NT2/D1 (cell line): ENCODE measurements at regions not wholly inside any gene's neighbourhood (a gene's known extent, or its start where the extent isn't known, plus 50 kb on each side); places are given as distances from the start of the nearest gene placed in this dataset.

ENCODE experiments used
- DNase-seq: peaks from one replicate; pipeline ENCODE4 v3.0.0-alpha.2; 2011; ENCODE audit warnings: low read depth, low spot score
- H3K27me3 ChIP-seq: 2 replicates; pipeline ENCODE4 v1.6.0; 2011; ENCODE audit warnings: mild to moderate bottlenecking; ENCODE audit not compliant: insufficient read length, insufficient read depth
- H3K36me3 ChIP-seq: 2 replicates; pipeline ENCODE4 v1.6.1; 2011; ENCODE audit warnings: mild to moderate bottlenecking, low read length, mixed read lengths; ENCODE audit not compliant: insufficient read depth, insufficient read length
- H3K4me1 ChIP-seq: 2 replicates; pipeline ENCODE4 v1.5.1; 2011; ENCODE audit not compliant: insufficient read depth, insufficient read length
- H3K4me3 ChIP-seq: 2 replicates; pipeline ENCODE4 v1.5.1; 2011; ENCODE audit warnings: low read depth; ENCODE audit not compliant: insufficient read length
- H3K9ac ChIP-seq: 2 replicates; pipeline ENCODE4 v1.6.0; 2011; ENCODE audit warnings: low read depth; ENCODE audit not compliant: insufficient read length
- H3K9me3 ChIP-seq: 2 replicates; pipeline ENCODE4 v1.5.1; 2011; ENCODE audit warnings: mild to moderate bottlenecking, low read length; ENCODE audit not compliant: insufficient read depth
- SUZ12 ChIP-seq: IDR thresholded peaks from 2 replicates; pipeline ENCODE4 v1.6.1; 2011; ENCODE audit not compliant: insufficient read length, insufficient read depth; ENCODE audit errors: extremely low read depth
- YY1 ChIP-seq: IDR thresholded peaks from 2 replicates; pipeline ENCODE4 v1.6.1; 2011; ENCODE audit not compliant: insufficient read length, insufficient read depth
- ZNF274 ChIP-seq: IDR thresholded peaks from 2 replicates; pipeline ENCODE4 v1.6.1; 2011; ENCODE audit warnings: mild to moderate bottlenecking, low read depth, low read length

DNA sequence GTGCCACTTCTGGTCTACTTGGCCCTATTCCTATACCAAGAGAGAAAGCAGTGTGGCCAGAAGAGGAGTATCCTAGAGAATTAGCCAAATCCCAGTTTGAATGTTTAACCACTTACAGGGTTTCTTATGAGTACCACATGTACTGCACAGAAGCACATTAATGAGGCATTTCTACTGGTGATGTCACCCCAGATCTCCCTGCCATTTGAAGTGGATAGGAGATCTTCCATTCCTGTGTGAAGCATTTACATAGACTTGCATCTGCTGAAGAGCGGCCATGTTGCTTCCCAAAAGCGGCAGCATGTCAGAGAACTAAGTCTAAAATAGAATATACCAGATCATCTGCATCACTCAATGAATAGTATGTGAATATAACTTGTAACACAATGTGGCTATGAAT lies 108.4 kb upstream of the TUSC7 start:
- no peak overlapping the region for H3K9ac ChIP-seq
- TF ChIP-seq YY1 (no peak), ZNF274 (no peak), SUZ12 (no peak)
- no peaks in the 10 kb centered on the region for H3K4me1 ChIP-seq
- no peak overlapping the region for H3K4me3 ChIP-seq
- H3K36me3 ChIP-seq, result no peaks in the 10 kb centered on the region
- no peaks in the 10 kb centered on the region for H3K27me3 ChIP-seq
- H3K9me3 ChIP-seq, result no peaks in the 10 kb centered on the region
- DNase-seq, result no peak

DNA sequence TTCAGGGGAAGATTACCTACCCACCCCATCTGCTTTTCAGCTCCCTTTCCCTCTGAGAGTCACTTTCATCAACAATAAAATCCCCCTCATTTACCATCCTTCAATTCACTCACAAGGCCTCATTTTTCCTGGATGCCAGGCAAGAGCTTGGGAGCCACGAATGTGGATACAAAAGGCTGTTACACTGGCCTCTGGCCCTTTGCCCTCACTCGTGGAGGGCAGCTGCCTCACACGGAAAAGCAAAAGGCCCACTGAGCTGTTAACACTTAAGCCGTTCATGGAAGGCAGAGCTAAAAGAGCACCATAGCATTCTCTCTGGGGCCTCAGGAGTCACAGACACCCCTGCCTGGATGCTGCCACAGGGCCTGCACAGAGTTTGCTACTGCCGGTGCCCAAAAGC lies 102.4 kb upstream of the TUSC7 start:
- Histone ChIP-seq H3K4me3 (no peak overlapping the region), H3K4me1 (no peaks in the 10 kb centered on the region), H3K36me3 (no peaks in the 10 kb centered on the region), H3K27me3 (no peaks in the 10 kb centered on the region), H3K9me3 (no peaks in the 10 kb centered on the region; the same call in 1 of the 2 replicates), H3K9ac (no peak overlapping the region)
- TF ChIP-seq SUZ12, result no peak
- no peak for TF ChIP-seq ZNF274
- no peak for TF ChIP-seq YY1
- DNase-seq, result no peak

DNA sequence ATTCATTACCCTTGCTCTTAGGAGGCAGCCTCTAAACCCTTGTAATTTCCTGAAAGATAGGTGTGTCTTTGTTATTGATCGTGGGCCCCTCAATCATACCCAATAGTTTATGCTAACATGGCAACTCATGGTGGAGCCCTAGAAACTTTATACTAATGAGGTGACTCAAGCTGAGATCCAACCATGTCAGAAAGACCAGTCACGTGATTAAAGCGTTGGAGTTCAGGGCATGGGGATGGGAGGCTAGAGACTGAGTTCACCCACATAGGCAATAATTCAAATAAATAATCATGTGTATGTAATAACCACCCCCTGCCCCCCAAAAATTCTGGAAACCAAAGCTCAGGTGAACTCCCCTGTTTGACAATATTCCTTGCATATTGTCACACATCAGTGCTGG lies 99.5 kb upstream of the TUSC7 start:
- DNase-seq, result no peak
- Histone ChIP-seq H3K9me3 (no peaks in the 10 kb centered on the region; the same call in 1 of the 2 replicates), H3K4me3 (no peak overlapping the region), H3K4me1 (no peaks in the 10 kb centered on the region), H3K27me3 (no peaks in the 10 kb centered on the region), H3K9ac (no peak overlapping the region), H3K36me3 (no peaks in the 10 kb centered on the region)
- TF ChIP-seq SUZ12, result no peak
- no peak for TF ChIP-seq YY1
- no peak for TF ChIP-seq ZNF274

DNA sequence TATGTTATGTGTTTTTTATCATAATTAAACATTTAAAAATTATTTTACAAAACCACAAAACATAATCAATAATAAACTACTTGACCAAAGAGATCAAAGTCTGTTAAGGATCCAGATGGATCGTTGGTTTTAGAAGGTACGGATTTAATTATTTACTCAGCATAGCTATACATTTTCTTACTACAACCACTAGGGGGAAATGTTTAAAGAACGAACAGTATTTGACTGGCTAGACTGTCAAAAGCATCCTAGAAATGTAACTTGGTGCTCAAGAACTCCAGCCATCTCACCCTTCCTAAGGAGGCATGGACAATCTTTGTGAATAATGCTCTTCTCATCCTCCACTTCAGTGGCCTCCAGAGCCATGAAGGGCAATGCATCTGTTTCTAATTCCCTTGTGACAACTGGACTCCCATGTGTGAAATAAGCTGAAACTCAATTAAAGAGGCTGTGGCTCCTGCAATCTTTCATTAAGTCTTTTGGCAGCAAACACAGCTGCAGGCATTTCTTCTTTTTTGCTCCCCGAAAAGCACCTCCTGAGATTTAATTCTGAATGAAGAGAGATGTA lies 94.7 kb upstream of the TUSC7 start:
- Histone ChIP-seq H3K9ac (no peak overlapping the region), H3K27me3 (no peaks in the 10 kb centered on the region), H3K4me3 (no peak overlapping the region), H3K4me1 (no peaks in the 10 kb centered on the region), H3K9me3 (no peaks in the 10 kb centered on the region), H3K36me3 (no peaks in the 10 kb centered on the region)
- TF ChIP-seq ZNF274 (no peak), SUZ12 (no peak), YY1 (no peak)
- peak; percentile 6 for DNase-seq

DNA sequence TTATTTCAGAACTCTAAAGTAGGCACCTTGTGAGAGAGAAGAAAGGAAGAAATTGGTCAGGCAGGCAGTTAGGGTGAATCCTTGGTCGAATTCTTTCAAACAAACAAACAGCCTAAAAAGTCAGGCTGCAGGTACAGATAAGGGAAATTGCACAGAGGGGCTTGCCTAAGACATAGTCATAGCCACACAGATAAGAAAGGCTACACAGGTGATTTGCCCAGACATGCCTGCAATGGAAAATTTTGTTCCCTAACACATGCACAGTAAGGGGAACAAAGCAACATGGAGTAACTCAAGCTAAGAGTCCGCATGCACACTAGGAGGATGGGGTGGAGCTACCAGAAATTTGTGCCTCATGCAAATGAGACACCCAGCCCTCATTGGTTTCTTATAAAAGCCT lies 91.4 kb upstream of the TUSC7 start:
- Histone ChIP-seq H3K4me1 (no peaks in the 10 kb centered on the region), H3K9ac (no peak overlapping the region), H3K9me3 (no peaks in the 10 kb centered on the region), H3K36me3 (no peaks in the 10 kb centered on the region), H3K27me3 (no peaks in the 10 kb centered on the region), H3K4me3 (no peak overlapping the region)
- TF ChIP-seq YY1 (no peak), ZNF274 (no peak), SUZ12 (no peak)
- DNase-seq, result no peak

DNA sequence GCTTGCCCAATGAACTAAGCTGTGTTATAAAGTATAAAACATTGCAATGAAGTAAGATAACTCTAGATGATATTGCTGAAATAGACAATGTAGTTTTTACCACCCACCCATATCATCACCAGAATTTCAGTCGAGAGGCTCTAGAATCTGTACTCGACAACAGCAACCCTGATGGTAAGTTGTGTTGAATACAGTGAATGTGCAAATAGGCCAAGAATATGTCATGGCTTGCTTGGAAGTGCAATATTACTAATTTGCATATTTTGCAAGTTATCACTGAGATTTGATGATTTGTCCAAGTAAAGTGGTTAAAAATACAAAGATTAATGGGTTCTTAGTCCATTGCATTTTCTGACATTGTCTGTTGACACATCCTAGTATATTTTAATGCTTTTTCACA lies 90.6 kb upstream of the TUSC7 start:
- Histone ChIP-seq H3K4me1 (no peaks in the 10 kb centered on the region), H3K9ac (no peak overlapping the region), H3K36me3 (no peaks in the 10 kb centered on the region), H3K27me3 (no peaks in the 10 kb centered on the region), H3K4me3 (no peak overlapping the region), H3K9me3 (no peaks in the 10 kb centered on the region)
- DNase-seq, result no peak
- no peak for TF ChIP-seq ZNF274
- TF ChIP-seq YY1, result no peak
- TF ChIP-seq SUZ12, result no peak

DNA sequence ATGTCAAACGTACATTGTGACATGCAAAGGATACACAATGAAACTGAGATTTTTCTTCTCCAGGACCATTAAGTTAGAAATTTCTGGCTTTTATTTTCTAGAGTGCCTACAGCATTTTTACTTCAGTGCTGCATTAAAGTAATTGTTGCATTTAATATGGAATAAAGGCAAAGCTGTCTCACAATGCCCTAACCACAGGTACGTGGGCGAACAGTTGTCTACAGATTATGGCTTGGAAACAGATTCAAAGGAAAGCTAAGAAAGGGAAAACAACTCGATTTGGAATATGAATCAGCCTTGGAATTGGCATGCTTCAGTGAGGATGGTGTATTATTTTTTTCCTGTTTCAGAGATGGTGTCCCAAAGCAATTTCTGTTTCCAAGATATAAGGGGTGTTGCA lies 79.1 kb upstream of the TUSC7 start:
- no peak for DNase-seq
- H3K4me1 ChIP-seq, result no peaks in the 10 kb centered on the region
- no peaks in the 10 kb centered on the region for H3K36me3 ChIP-seq
- H3K27me3 ChIP-seq, result no peaks in the 10 kb centered on the region
- TF ChIP-seq YY1 (no peak), SUZ12 (no peak), ZNF274 (no peak)
- H3K9me3 ChIP-seq, result no peaks in the 10 kb centered on the region
- H3K9ac ChIP-seq, result no peak overlapping the region
- H3K4me3 ChIP-seq, result no peak overlapping the region
